ENCODE measurements at regions not wholly inside any gene's neighbourhood (a gene's known extent, or its start where the extent isn't known, plus 50 kb on each side); places are given as distances from the start of the nearest gene placed in this dataset.
A peak's percentile ranks its signal among the peaks of the same experiment; 100 is the strongest.

GRCh38 chr10:44697116-44697515 lies 214.0 kb upstream of the TMEM72 start:
- Histone ChIP-seq H3K36me3 (no peaks in the 10 kb centered on the region), H3K4me1 (peaks cover 0 to 4% of the 10 kb centered on the region in 2 donors), H3K27me3 (no peaks in the 10 kb centered on the region), H3K9me3 (no peaks in the 10 kb centered on the region), H3K4me3 (no peak overlapping the region), H3K27ac (peak overlapping the region; percentile 54 to 58)
- intact Hi-C loops (cut with DNase I; ENCODE audit: low total_unique reads): no loop called here
- TF ChIP-seq CTCF (IDR thresholded peaks at IDR 0.05) (no peak), POLR2A (IDR thresholded peaks at IDR 0.05) (no peak)
- no peak for DNase-seq

- intact Hi-C loops (cut with DNase I; ENCODE audit: low total_unique reads): no loop called here
- H3K9me3 ChIP-seq: peaks cover 0 to 3% of the 10 kb centered on the region in 2 donors
- TF ChIP-seq POLR2A (IDR thresholded peaks at IDR 0.05) (no peak), CTCF (IDR thresholded peaks at IDR 0.05) (no peak)
- H3K27ac ChIP-seq: no peak overlapping the region
- no peaks in the 10 kb centered on the region for H3K27me3 ChIP-seq
- no peak overlapping the region for H3K4me3 ChIP-seq
- H3K36me3 ChIP-seq: no peaks in the 10 kb centered on the region
- no peak for DNase-seq
- H3K4me1 ChIP-seq: no peaks in the 10 kb centered on the region
Observed at GRCh38 chr10:44702531-44702930, 208.6 kb upstream of the TMEM72 start.

DNA sequence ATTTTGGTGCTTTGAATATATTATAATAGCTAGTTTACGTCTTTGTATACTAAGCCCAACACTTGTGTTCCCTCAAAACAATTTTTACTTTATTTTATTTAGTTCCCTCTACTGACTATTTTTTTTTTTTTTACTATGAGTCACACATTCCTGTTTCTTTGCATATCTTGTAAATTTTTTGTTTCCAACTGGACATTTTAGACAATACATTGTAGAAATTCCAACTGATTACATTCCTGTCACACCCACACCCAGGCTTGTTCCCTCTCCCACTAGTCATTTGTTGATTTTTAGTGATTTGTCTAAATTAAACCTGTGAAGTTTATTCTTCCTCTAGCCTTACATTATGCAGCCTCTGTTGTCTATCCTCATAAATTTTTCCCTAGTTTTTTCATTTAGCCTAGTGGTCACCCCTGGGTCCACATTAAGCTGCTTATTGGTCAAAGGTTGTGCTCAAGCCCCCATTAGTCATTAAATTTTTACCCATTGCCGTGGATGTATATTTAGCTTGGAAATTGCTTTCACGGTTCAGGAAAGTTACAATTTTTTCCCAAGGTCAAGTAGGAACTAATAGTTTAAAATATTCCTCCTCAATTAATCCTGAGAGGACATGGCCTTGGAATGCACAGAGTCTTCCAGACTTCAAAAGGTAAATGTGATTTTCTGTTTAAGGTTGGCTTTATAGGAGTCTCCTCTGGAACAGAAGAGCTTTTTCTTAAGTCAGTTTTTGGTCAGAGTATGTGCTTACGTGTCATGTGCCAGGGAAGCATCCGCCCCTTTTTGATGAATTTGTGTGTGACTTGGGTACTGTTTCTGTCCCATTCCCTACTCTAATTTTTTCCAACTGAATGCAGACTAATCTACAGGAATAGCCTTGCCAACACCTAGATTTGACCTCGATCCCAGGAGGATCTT lies 207.6 kb upstream of the TMEM72 start:
- Histone ChIP-seq H3K27ac (no peak overlapping the region), H3K9me3 (peaks cover 0 to 3% of the 10 kb centered on the region in 2 donors), H3K27me3 (no peaks in the 10 kb centered on the region), H3K4me1 (no peaks in the 10 kb centered on the region), H3K4me3 (no peak overlapping the region), H3K36me3 (no peaks in the 10 kb centered on the region)
- intact Hi-C loops (cut with DNase I; ENCODE audit: low total_unique reads): no loop called here
- TF ChIP-seq POLR2A (IDR thresholded peaks at IDR 0.05) (no peak), CTCF (IDR thresholded peaks at IDR 0.05) (no peak)
- no peak for DNase-seq

GRCh38 chr10:44704616-44705015 lies 206.5 kb upstream of the TMEM72 start:
- Histone ChIP-seq H3K36me3 (no peaks in the 10 kb centered on the region), H3K4me1 (no peaks in the 10 kb centered on the region), H3K27me3 (no peaks in the 10 kb centered on the region), H3K9me3 (peaks cover 0 to 3% of the 10 kb centered on the region in 2 donors), H3K4me3 (no peak overlapping the region), H3K27ac (no peak overlapping the region)
- TF ChIP-seq POLR2A (IDR thresholded peaks at IDR 0.05): no peak
- no peak for DNase-seq
- intact Hi-C loops (cut with DNase I; ENCODE audit: low total_unique reads): no loop called here

- intact Hi-C loops (cut with DNase I; ENCODE audit: low total_unique reads): no loop called here
- TF ChIP-seq POLR2A (IDR thresholded peaks at IDR 0.05) (no peak), CTCF (IDR thresholded peaks at IDR 0.05) (no peak)
- no peak overlapping the region for H3K4me3 ChIP-seq
Observed at GRCh38 chr10:44706745-44707144, 204.4 kb upstream of the TMEM72 start.

More at GRCh38 chr10:44706745-44707144, 204.4 kb upstream of the TMEM72 start:
- Histone ChIP-seq H3K4me1 (no peaks in the 10 kb centered on the region), H3K27me3 (no peaks in the 10 kb centered on the region), H3K36me3 (no peaks in the 10 kb centered on the region), H3K27ac (no peak overlapping the region), H3K9me3 (peaks cover 0 to 3% of the 10 kb centered on the region in 2 donors)
- DNase-seq: no peak

All from uterus (tissue), 3 donors.